Activated CD8-positive, alpha-beta T cell treated with anti-CD3 and anti-CD28 coated beads for 36 hours (primary cell): ENCODE measurements at regions not wholly inside any gene's neighbourhood (a gene's known extent, or its start where the extent isn't known, plus 50 kb on each side); places are given as distances from the start of the nearest gene placed in this dataset.

ENCODE experiments used
- ATAC-seq: fragments of 200-7000 bp; cut with Tn5 transposase; one replicate; pipeline ENCODE4 v1.10.0; 2021; ENCODE audit warnings: mild to moderate bottlenecking, moderate library complexity
- CTCF ChIA-PET: fragments of 350-600 bp; sonication (Branson Sonifier 250); formaldehyde crosslinking; loops from one replicate; lab custom pipeline; 2021; ENCODE audit warnings: antibody characterized with exemption; lab: Charles Lee
- POLR2A ChIA-PET: fragments of 350-600 bp; sonication (Branson Sonifier 250); formaldehyde crosslinking; loops from one replicate; lab custom pipeline; 2021; ENCODE audit warnings: antibody characterized with exemption; lab: Charles Lee
- DNase-seq: peaks from one replicate; pipeline ENCODE4 v3.0.0-alpha.2; 2020
- H3K27ac Mint-ChIP-seq: one replicate; pipeline ENCODE4 v1.8.0; 2021; ENCODE audit warnings: mild to moderate bottlenecking, mixed read lengths
- H3K27me3 Mint-ChIP-seq: one replicate; pipeline ENCODE4 v1.8.0; 2021; ENCODE audit warnings: mixed read lengths
- H3K36me3 Mint-ChIP-seq: one replicate; pipeline ENCODE4 v1.8.0; 2021; ENCODE audit warnings: low read depth, mixed read lengths
- H3K4me1 Mint-ChIP-seq: one replicate; pipeline ENCODE4 v1.8.0; 2021; ENCODE audit warnings: low read depth, mixed read lengths
- H3K4me3 Mint-ChIP-seq: one replicate; pipeline ENCODE4 v1.8.0; 2021; ENCODE audit warnings: mild to moderate bottlenecking, moderate library complexity, mixed read lengths
- H3K9me3 Mint-ChIP-seq: one replicate; pipeline ENCODE4 v1.8.0; 2021; ENCODE audit warnings: mixed read lengths
- CTCF ChIP-seq: fragments of 200-600 bp; IDR thresholded peaks from one replicate; pipeline ENCODE4 v1.8.0; 2022; ENCODE audit warnings: antibody characterized with exemption, mild to moderate bottlenecking
- intact Hi-C: fragments of 100-400 bp; cut with micrococcal nuclease; formaldehyde crosslinking; loops from one replicate; pipeline ENCODE4 v1.10.0; 2022

GRCh38 chr21:27225940-27226339 is 259.1 kb upstream of the ADAMTS5 start:
- CTCF ChIA-PET: no interaction called here
- no peak for DNase-seq
- intact Hi-C loops: no loop called here
- Mint-ChIP-seq H3K4me1 (no peaks in the 10 kb centered on the region), H3K4me3 (no peak overlapping the region), H3K36me3 (no peaks in the 10 kb centered on the region), H3K27me3 (no peaks in the 10 kb centered on the region), H3K27ac (no peak overlapping the region), H3K9me3 (peaks cover 7% of the 10 kb centered on the region)
- POLR2A ChIA-PET: no interaction called here
- ATAC-seq: no peak
- TF ChIP-seq CTCF: no peak

GRCh38 chr21:27225151-27225550 is 258.3 kb upstream of the ADAMTS5 start:
- CTCF ChIA-PET: no interaction called here
- no peak overlapping the region for H3K4me3 Mint-ChIP-seq

GRCh38 chr21:27224169-27224568 is 257.3 kb upstream of the ADAMTS5 start:
- ChIA-PET CTCF (no interaction called here), POLR2A (no interaction called here)
- TF ChIP-seq CTCF: no peak
- intact Hi-C loops: no loop called here
- H3K4me1 Mint-ChIP-seq: no peaks in the 10 kb centered on the region
- H3K4me3 Mint-ChIP-seq: no peak overlapping the region
- no peak overlapping the region for H3K27ac Mint-ChIP-seq
- no peaks in the 10 kb centered on the region for H3K27me3 Mint-ChIP-seq
- no peaks in the 10 kb centered on the region for H3K36me3 Mint-ChIP-seq
- ATAC-seq (no peak), DNase-seq (no peak)
- peaks cover 8% of the 10 kb centered on the region for H3K9me3 Mint-ChIP-seq

More at GRCh38 chr21:27225151-27225550, 258.3 kb upstream of the ADAMTS5 start:
- DNase-seq: no peak
- H3K36me3 Mint-ChIP-seq: no peaks in the 10 kb centered on the region
- no peak overlapping the region for H3K27ac Mint-ChIP-seq
- no peak for TF ChIP-seq CTCF
- ATAC-seq: no peak
- H3K4me1 Mint-ChIP-seq: no peaks in the 10 kb centered on the region
- peaks cover 5% of the 10 kb centered on the region for H3K9me3 Mint-ChIP-seq
- intact Hi-C loops: no loop called here
- H3K27me3 Mint-ChIP-seq: no peaks in the 10 kb centered on the region
- POLR2A ChIA-PET: no interaction called here

- POLR2A ChIA-PET: no interaction called here
- CTCF ChIA-PET: no interaction called here
- Mint-ChIP-seq H3K4me1 (no peaks in the 10 kb centered on the region), H3K9me3 (peaks cover 4% of the 10 kb centered on the region), H3K27me3 (no peaks in the 10 kb centered on the region), H3K27ac (no peak overlapping the region), H3K4me3 (no peak overlapping the region), H3K36me3 (no peaks in the 10 kb centered on the region)
- DNase-seq: no peak
- TF ChIP-seq CTCF: no peak
- ATAC-seq: no peak
- intact Hi-C loops: no loop called here
Observed at GRCh38 chr21:27221077-27221476, 254.2 kb upstream of the ADAMTS5 start.

GRCh38 chr21:27220416-27220815 is 253.5 kb upstream of the ADAMTS5 start:
- no peaks in the 10 kb centered on the region for H3K27me3 Mint-ChIP-seq
- DNase-seq (no peak), ATAC-seq (no peak)
- peaks cover 4% of the 10 kb centered on the region for H3K9me3 Mint-ChIP-seq
- ChIA-PET CTCF (no interaction called here), POLR2A (no interaction called here)
- no peak for TF ChIP-seq CTCF
- H3K4me3 Mint-ChIP-seq: no peak overlapping the region
- no peaks in the 10 kb centered on the region for H3K4me1 Mint-ChIP-seq
- intact Hi-C loops: no loop called here
- H3K27ac Mint-ChIP-seq: no peak overlapping the region
- no peaks in the 10 kb centered on the region for H3K36me3 Mint-ChIP-seq
